MV-4-11 (cell line): ENCODE measurements at regions not wholly inside any gene's neighbourhood (a gene's known extent, or its start where the extent isn't known, plus 50 kb on each side); places are given as distances from the start of the nearest gene placed in this dataset.

Experiments
- DNase-seq: peaks from one replicate; lab custom pipeline; 2025; lab: John Stamatoyannopoulos, UW

- no peak for DNase-seq
Measured at GRCh38 chr15:77557564-77557963, 75.1 kb downstream of the LINGO1 start.

GRCh38 chr15:77557144-77557543, 75.6 kb downstream of the LINGO1 start:
- DNase-seq, result no peak

GRCh38 chr15:77556622-77557021, 76.1 kb downstream of the LINGO1 start:
- no peak for DNase-seq

- no peak for DNase-seq
Measured at GRCh38 chr15:77555232-77555631, 77.5 kb downstream of the LINGO1 start.

- no peak for DNase-seq
Measured at GRCh38 chr15:77554306-77555080, 78.2 kb downstream of the LINGO1 start.

GRCh38 chr15:77553695-77554094, 79.0 kb downstream of the LINGO1 start:
- DNase-seq, result no peak

GRCh38 chr15:77553257-77553656, 79.5 kb downstream of the LINGO1 start:
- DNase-seq, result no peak

GRCh38 chr15:77552066-77552465, 80.6 kb downstream of the LINGO1 start:
- no peak for DNase-seq

GRCh38 chr15:77550301-77551251, 82.1 kb downstream of the LINGO1 start:
- DNase-seq, result peak; percentile 24

GRCh38 chr15:77549576-77550288, 83.0 kb downstream of the LINGO1 start:
- no peak for DNase-seq

GRCh38 chr15:77548589-77549557, 83.8 kb downstream of the LINGO1 start:
- no peak for DNase-seq

GRCh38 chr15:77547801-77548588, 84.7 kb downstream of the LINGO1 start:
- DNase-seq, result no peak

GRCh38 chr15:77546870-77547269, 85.8 kb downstream of the LINGO1 start:
- no peak for DNase-seq

- peak; percentile 70 for DNase-seq
Measured at GRCh38 chr15:77546050-77546501, 86.6 kb downstream of the LINGO1 start.

- no peak for DNase-seq
Measured at GRCh38 chr15:77545058-77545457, 87.7 kb downstream of the LINGO1 start.

- DNase-seq, result no peak
Measured at GRCh38 chr15:77544162-77544561, 88.5 kb downstream of the LINGO1 start.

- DNase-seq, result peak; percentile 68
Measured at GRCh38 chr15:77543159-77543882, 89.4 kb downstream of the LINGO1 start.

- DNase-seq, result no peak
Measured at GRCh38 chr15:77542491-77543001, 90.2 kb downstream of the LINGO1 start.
